H1 (cell line): ENCODE measurements at regions not wholly inside any gene's neighbourhood (a gene's known extent, or its start where the extent isn't known, plus 50 kb on each side); places are given as distances from the start of the nearest gene placed in this dataset.

ENCODE experiments used
- CHD7 ChIP-seq: fragments of 300-600 bp; sonication (generic); IDR thresholded peaks from 2 replicates; pipeline ENCODE4 v1.7.1; 2012; ENCODE audit warnings: low read length, moderate library complexity, mild to moderate bottlenecking, inconsistent platforms; ENCODE audit not compliant: insufficient replicate concordance
- EZH2 ChIP-seq: fragments of 200-600 bp; sonication (generic); IDR thresholded peaks from 2 replicates; pipeline ENCODE4 v1.7.1; 2012; ENCODE audit warnings: low read depth, mild to moderate bottlenecking, moderate library complexity, low read length, inconsistent platforms; ENCODE audit not compliant: severe bottlenecking
- GABPA ChIP-seq: IDR thresholded peaks from 2 replicates; pipeline ENCODE4 v1.6.1; 2011; ENCODE audit warnings: mild to moderate bottlenecking, low read length, moderate library complexity, borderline replicate concordance; ENCODE audit not compliant: insufficient read depth
- HDAC6 ChIP-seq: IDR thresholded peaks from one replicate; pipeline ENCODE4 v1.7.1; 2012; ENCODE audit warnings: low read depth, mild to moderate bottlenecking, inconsistent platforms, low read length, moderate library complexity
- RNF2 ChIP-seq: fragments of 200-900, 300-1000 bp; sonication (generic); IDR thresholded peaks from 2 replicates; pipeline ENCODE4 v1.7.1; 2016; ENCODE audit warnings: borderline replicate concordance, low read depth, mild to moderate bottlenecking, antibody characterized with exemption, low read length; ENCODE audit not compliant: poor library complexity, severe bottlenecking; ENCODE audit errors: missing control alignments

- TF ChIP-seq GABPA (no peak), EZH2 (no peak), RNF2 (no peak), CHD7 (no peak), HDAC6 (no peak)
Measured at GRCh38 chr3:162317046-162317445, 820.4 kb downstream of the OTOL1 start (continued).
